ENCODE measurements at regions not wholly inside any gene's neighbourhood (a gene's known extent, or its start where the extent isn't known, plus 50 kb on each side); places are given as distances from the start of the nearest gene placed in this dataset.

GRCh38 chrX:133482056-133482952 is 67.0 kb upstream of the GPC4 start:
- no peak for TF ChIP-seq CTCF (IDR thresholded peaks at IDR 0.05)
- no peak for TF ChIP-seq PHF8 (IDR thresholded peaks at IDR 0.05; ENCODE audit: borderline replicate concordance, low read depth)
- TF ChIP-seq POLR2A (IDR thresholded peaks at IDR 0.05; ENCODE audit: low read length) = no peak
- no peak for TF ChIP-seq ELK1 (IDR thresholded peaks at IDR 0.05; ENCODE audit: low read depth, low read length)
- TF ChIP-seq KDM1A (IDR thresholded peaks at IDR 0.05; ENCODE audit: low read depth) = no peak
- no peak for TF ChIP-seq HDAC2 (IDR thresholded peaks at IDR 0.05)
- TF ChIP-seq FOXS1 (CRISPR knock-in tag; IDR thresholded peaks at IDR 0.05) = no peak
- no peak for TF ChIP-seq USF2 (IDR thresholded peaks at IDR 0.05)
- no peak for TF ChIP-seq RAD21 (conservative IDR thresholded peaks at IDR 0.05 in 1 of 2, IDR thresholded peaks at IDR 0.05 in 1 of 2)
- no peak for TF ChIP-seq RCOR1 (IDR thresholded peaks at IDR 0.05; ENCODE audit: low read depth, low read length)
- TF ChIP-seq MYC (IDR thresholded peaks at IDR 0.05; ENCODE audit: borderline replicate concordance, low read length) = no peak
- TF ChIP-seq RNF2 (IDR thresholded peaks at IDR 0.05; ENCODE audit: borderline replicate concordance, low read depth) = no peak
- TF ChIP-seq REST (IDR thresholded peaks at IDR 0.05) = no peak
